Activated CD4-positive, CD25-positive, alpha-beta regulatory T cell treated with anti-CD3 and anti-CD28 coated beads, Interleukin-2, amount 50 U/mL, for 72 hours (primary cell): ENCODE measurements at regions not wholly inside any gene's neighbourhood (a gene's known extent, or its start where the extent isn't known, plus 50 kb on each side); places are given as distances from the start of the nearest gene placed in this dataset.
"Not testable (repeated sequence)": the region's sequence is repeated elsewhere in the genome, so short reads cannot be mapped to it uniquely, and the experiment has no call there.

Experiments used
- DNase-seq: peaks from one replicate; pipeline ENCODE4 v3.0.0; 2021

GRCh38 chr5:8828596-8829322 lies 717.1 kb downstream of the SEMA5A start:
- no peak for DNase-seq

- no peak for DNase-seq
Observed at GRCh38 chr5:8829323-8830029, 716.4 kb downstream of the SEMA5A start.

GRCh38 chr5:8831251-8831650 lies 714.6 kb downstream of the SEMA5A start:
- DNase-seq: no peak

GRCh38 chr5:8831854-8832253 lies 714.0 kb downstream of the SEMA5A start:
- DNase-seq: no peak

GRCh38 chr5:8839361-8840055 lies 706.4 kb downstream of the SEMA5A start:
- DNase-seq: no peak

GRCh38 chr5:8840237-8840636 lies 705.6 kb downstream of the SEMA5A start:
- DNase-seq: no peak

- DNase-seq: not testable (repeated sequence)
Observed at GRCh38 chr5:8840746-8841145, 705.1 kb downstream of the SEMA5A start.

- no peak for DNase-seq
Observed at GRCh38 chr5:8842971-8843551, 702.8 kb downstream of the SEMA5A start.

- DNase-seq: no peak
Observed at GRCh38 chr5:8843771-8844170, 702.1 kb downstream of the SEMA5A start.

- no peak for DNase-seq
Observed at GRCh38 chr5:8844206-8844605, 701.7 kb downstream of the SEMA5A start.

- no peak for DNase-seq
Observed at GRCh38 chr5:8844847-8845246, 701.0 kb downstream of the SEMA5A start.

GRCh38 chr5:8845296-8845695 lies 700.6 kb downstream of the SEMA5A start:
- DNase-seq: no peak

GRCh38 chr5:8848366-8848765 lies 697.5 kb downstream of the SEMA5A start:
- no peak for DNase-seq

- DNase-seq: no peak
Observed at GRCh38 chr5:8848997-8849594, 696.8 kb downstream of the SEMA5A start.

- no peak for DNase-seq
Observed at GRCh38 chr5:8851101-8851500, 694.8 kb downstream of the SEMA5A start.

GRCh38 chr5:8857051-8857450 lies 688.8 kb downstream of the SEMA5A start:
- no peak for DNase-seq

- no peak for DNase-seq
Observed at GRCh38 chr5:8861764-8862163, 684.1 kb downstream of the SEMA5A start.

GRCh38 chr5:8864053-8864452 lies 681.8 kb downstream of the SEMA5A start:
- no peak for DNase-seq

GRCh38 chr5:8865266-8865665 lies 680.6 kb downstream of the SEMA5A start:
- no peak for DNase-seq

- DNase-seq: no peak
Observed at GRCh38 chr5:8865686-8866374, 680.0 kb downstream of the SEMA5A start.

- DNase-seq: no peak
Observed at GRCh38 chr5:8868283-8868682, 677.6 kb downstream of the SEMA5A start.

GRCh38 chr5:8869932-8870331 lies 675.9 kb downstream of the SEMA5A start:
- no peak for DNase-seq
